ENCODE measurements at regions not wholly inside any gene's neighbourhood (a gene's known extent, or its start where the extent isn't known, plus 50 kb on each side); places are given as distances from the start of the nearest gene placed in this dataset.

DNA sequence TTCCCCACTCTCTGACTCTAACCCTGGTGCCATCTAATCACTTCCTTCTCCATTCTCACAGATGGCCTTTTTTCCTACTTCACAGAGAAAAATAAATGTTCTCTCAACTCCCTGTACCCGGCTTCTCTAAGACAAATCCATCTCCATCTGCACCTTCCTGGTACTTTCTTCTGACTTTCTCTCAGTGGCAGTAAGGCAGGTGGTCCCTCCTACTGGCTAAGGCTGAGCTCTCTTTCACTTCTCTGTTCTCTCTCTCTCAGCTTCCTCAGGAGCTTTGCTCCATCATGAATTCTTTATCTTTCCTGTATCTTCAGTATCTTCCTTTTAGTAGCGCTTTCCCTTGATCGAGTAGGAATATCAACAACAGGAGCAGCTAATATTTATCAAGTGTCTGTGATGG lies 421.6 kb downstream of the TMEM135 start:
- TF ChIP-seq, protein P1, sequence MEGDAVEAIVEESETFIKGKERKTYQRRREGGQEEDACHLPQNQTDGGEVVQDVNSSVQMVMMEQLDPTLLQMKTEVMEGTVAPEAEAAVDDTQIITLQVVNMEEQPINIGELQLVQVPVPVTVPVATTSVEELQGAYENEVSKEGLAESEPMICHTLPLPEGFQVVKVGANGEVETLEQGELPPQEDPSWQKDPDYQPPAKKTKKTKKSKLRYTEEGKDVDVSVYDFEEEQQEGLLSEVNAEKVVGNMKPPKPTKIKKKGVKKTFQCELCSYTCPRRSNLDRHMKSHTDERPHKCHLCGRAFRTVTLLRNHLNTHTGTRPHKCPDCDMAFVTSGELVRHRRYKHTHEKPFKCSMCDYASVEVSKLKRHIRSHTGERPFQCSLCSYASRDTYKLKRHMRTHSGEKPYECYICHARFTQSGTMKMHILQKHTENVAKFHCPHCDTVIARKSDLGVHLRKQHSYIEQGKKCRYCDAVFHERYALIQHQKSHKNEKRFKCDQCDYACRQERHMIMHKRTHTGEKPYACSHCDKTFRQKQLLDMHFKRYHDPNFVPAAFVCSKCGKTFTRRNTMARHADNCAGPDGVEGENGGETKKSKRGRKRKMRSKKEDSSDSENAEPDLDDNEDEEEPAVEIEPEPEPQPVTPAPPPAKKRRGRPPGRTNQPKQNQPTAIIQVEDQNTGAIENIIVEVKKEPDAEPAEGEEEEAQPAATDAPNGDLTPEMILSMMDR (IDR thresholded peaks at IDR 0.05; ENCODE audit: low read depth, low read length): no peak
- no peak for TF ChIP-seq EZH2phosphoT487 (IDR thresholded peaks at IDR 0.05; ENCODE audit: low read depth)
